A673 (cell line): ENCODE measurements at regions not wholly inside any gene's neighbourhood (a gene's known extent, or its start where the extent isn't known, plus 50 kb on each side); places are given as distances from the start of the nearest gene placed in this dataset.

Source experiments
- EZH2 ChIP-seq: fragments of 200-600 bp; sonication (generic); IDR thresholded peaks from 2 replicates; pipeline ENCODE4 v1.6.1; 2017; ENCODE audit warnings: borderline replicate concordance, low read depth, mild to moderate bottlenecking, mixed read lengths, antibody characterized with exemption, low read length; ENCODE audit not compliant: poor library complexity, severe bottlenecking
- TF ChIP-seq, protein P1 (sequence below): fragments of 300-800, 200-600 bp; sonication (generic); conservative IDR thresholded peaks from 2 replicates; pipeline ENCODE4 v1.5.1; 2017; ENCODE audit warnings: low read depth, mild to moderate bottlenecking, antibody characterized with exemption, low read length, moderate library complexity, mixed read lengths

DNA sequence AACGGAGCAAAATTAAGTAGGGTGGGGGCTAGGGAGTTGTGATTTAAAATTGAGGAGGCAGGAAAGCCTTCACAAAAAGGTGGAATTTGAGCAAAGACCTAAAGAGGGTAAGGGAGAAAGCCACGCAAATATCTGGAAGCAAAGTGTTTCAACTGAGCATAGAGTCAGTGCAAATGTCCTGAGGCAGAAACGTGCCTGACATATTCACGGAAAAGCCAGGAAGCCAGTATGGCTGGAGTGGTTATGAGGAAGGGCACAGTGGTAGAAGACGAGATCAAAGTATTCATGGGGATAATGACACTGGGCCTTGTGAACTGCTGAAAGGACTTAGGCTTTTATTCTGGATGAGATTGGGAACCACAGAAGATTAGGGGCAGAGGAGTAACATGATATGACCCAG, 268.4 kb downstream of the MAN2A1 start:
- TF ChIP-seq, protein P1, sequence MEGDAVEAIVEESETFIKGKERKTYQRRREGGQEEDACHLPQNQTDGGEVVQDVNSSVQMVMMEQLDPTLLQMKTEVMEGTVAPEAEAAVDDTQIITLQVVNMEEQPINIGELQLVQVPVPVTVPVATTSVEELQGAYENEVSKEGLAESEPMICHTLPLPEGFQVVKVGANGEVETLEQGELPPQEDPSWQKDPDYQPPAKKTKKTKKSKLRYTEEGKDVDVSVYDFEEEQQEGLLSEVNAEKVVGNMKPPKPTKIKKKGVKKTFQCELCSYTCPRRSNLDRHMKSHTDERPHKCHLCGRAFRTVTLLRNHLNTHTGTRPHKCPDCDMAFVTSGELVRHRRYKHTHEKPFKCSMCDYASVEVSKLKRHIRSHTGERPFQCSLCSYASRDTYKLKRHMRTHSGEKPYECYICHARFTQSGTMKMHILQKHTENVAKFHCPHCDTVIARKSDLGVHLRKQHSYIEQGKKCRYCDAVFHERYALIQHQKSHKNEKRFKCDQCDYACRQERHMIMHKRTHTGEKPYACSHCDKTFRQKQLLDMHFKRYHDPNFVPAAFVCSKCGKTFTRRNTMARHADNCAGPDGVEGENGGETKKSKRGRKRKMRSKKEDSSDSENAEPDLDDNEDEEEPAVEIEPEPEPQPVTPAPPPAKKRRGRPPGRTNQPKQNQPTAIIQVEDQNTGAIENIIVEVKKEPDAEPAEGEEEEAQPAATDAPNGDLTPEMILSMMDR = no peak
- no peak for TF ChIP-seq EZH2
